OCI-LY7 (cell line): ENCODE measurements at regions not wholly inside any gene's neighbourhood (a gene's known extent, or its start where the extent isn't known, plus 50 kb on each side); places are given as distances from the start of the nearest gene placed in this dataset.

ENCODE experiments used
- BruUV-seq: library from RNA; stranded (reverse); fragments of 400-500 nt; replicated peaks from 2 replicates; lab custom pipeline; 2021; lab: Mats Ljungman, UMichigan
- CTCF ChIA-PET: fragments of 300-600 bp; sonication (Branson Sonifier 250); formaldehyde crosslinking; loops from one replicate; lab custom pipeline; 2022; ENCODE audit warnings: antibody characterized with exemption; ENCODE audit not compliant: unreplicated experiment; lab: Charles Lee
- POLR2A ChIA-PET: fragments of 300-600 bp; sonication (Branson Sonifier 250); formaldehyde crosslinking; loops from one replicate; lab custom pipeline; 2022; ENCODE audit warnings: antibody characterized with exemption; lab: Charles Lee
- DNase-seq: peaks from one replicate; pipeline ENCODE4 v3.0.0-alpha.2; 2015; ENCODE audit warnings: low spot score
- H2AFZ ChIP-seq: fragments of 200-600 bp; sonication (generic), shearing (Covaris generic); 2 replicates; pipeline ENCODE4 v1.6.1; 2014; ENCODE audit warnings: mild to moderate bottlenecking, antibody characterized with exemption, low read length, moderate library complexity
- H3K27ac ChIP-seq: fragments of 200-600 bp; sonication (generic); 2 replicates; pipeline ENCODE4 v1.5.1; 2014; ENCODE audit warnings: mixed run types, low read depth, mild to moderate bottlenecking, moderate library complexity, low read length, inconsistent platforms; ENCODE audit not compliant: poor library complexity, severe bottlenecking
- H3K36me3 ChIP-seq: fragments of 200-600 bp; sonication (generic); 2 replicates; pipeline ENCODE4 v1.6.1; 2014; ENCODE audit warnings: mild to moderate bottlenecking, antibody characterized with exemption, low read length, moderate library complexity, mixed read lengths; ENCODE audit not compliant: insufficient read depth
- H3K4me1 ChIP-seq: fragments of 200-600 bp; sonication (generic); 2 replicates; pipeline ENCODE4 v1.5.1; 2014; ENCODE audit warnings: mild to moderate bottlenecking, low read length; ENCODE audit not compliant: insufficient read depth, poor library complexity, severe bottlenecking
- H3K4me2 ChIP-seq: fragments of 200-600 bp; sonication (generic); 2 replicates; pipeline ENCODE4 v1.6.1; 2014; ENCODE audit warnings: mild to moderate bottlenecking, low read length
- H3K4me3 ChIP-seq: fragments of 200-600 bp; sonication (generic); 2 replicates; pipeline ENCODE4 v1.5.1; 2014; ENCODE audit warnings: mild to moderate bottlenecking, low read depth, low read length; ENCODE audit not compliant: poor library complexity, severe bottlenecking
- H3K79me2 ChIP-seq: fragments of 200-600 bp; sonication (generic); 2 replicates; pipeline ENCODE4 v1.6.1; 2016; ENCODE audit warnings: low read depth, mild to moderate bottlenecking, low read length, moderate library complexity, mixed read lengths; ENCODE audit not compliant: insufficient read depth
- H3K9me2 ChIP-seq: fragments of 200-600 bp; sonication (generic); 2 replicates; pipeline ENCODE4 v1.6.1; 2016; ENCODE audit warnings: mild to moderate bottlenecking, low read length, mixed read lengths; ENCODE audit not compliant: insufficient read depth
- H3K9me3 ChIP-seq: fragments of 200-600 bp; sonication (generic); 2 replicates; pipeline ENCODE4 v1.6.1; 2014; ENCODE audit warnings: mild to moderate bottlenecking, mixed run types, low read length, mixed read lengths
- H4K20me1 ChIP-seq: fragments of 200-600 bp; sonication (generic); 2 replicates; pipeline ENCODE4 v1.6.1; 2014; ENCODE audit warnings: mild to moderate bottlenecking, antibody characterized with exemption, low read length, moderate library complexity, mixed read lengths; ENCODE audit not compliant: insufficient read depth
- EZH2phosphoT487 ChIP-seq: fragments of 200-600 bp; sonication (generic); IDR thresholded peaks from 2 replicates; pipeline ENCODE4 v1.6.1; 2018; ENCODE audit warnings: low read depth, borderline replicate concordance, mild to moderate bottlenecking, mixed run types, antibody characterized with exemption, low read length, moderate library complexity, mixed read lengths
- intact Hi-C: fragments of 100-400 bp; cut with micrococcal nuclease; formaldehyde crosslinking; loops from one replicate; pipeline ENCODE4 v1.10.0; 2022; ENCODE audit not compliant: unreplicated experiment
- TF ChIP-seq, protein P1 (sequence below): fragments of 200-600 bp; sonication (generic); conservative IDR thresholded peaks from 2 replicates; pipeline ENCODE4 v1.5.1; 2014; ENCODE audit warnings: mild to moderate bottlenecking, antibody characterized with exemption, low read length, moderate library complexity, mixed read lengths

DNA sequence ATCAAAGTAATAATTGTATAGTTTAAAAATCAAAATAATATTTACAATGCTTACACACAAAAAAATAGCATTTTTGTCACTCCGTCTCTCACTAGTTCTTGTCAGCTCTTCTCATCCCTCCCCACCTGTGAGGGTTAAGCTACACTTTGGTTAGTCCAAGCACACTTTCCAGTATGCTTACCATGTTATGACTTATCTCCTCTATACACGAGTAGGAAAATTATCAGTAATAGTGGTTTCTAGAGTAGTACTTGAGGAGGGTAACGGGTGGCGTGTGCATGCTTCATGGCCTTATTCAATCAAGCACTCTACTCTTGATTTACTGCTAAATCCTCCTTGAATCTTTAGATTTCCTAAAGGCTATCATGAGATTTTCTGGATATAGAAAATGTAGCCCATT is 443.7 kb downstream of the UTRN start:
- H4K20me1 ChIP-seq, result no peaks in the 10 kb centered on the region
- BruUV-seq, result no TSS peak
- POLR2A ChIA-PET, result interaction anchor here (0.7 kb wide), 2 partner anchors 18 to 482 kb away, joined by 3 to 8 read pairs; no protein-coding TSS in a partner anchor

DNA sequence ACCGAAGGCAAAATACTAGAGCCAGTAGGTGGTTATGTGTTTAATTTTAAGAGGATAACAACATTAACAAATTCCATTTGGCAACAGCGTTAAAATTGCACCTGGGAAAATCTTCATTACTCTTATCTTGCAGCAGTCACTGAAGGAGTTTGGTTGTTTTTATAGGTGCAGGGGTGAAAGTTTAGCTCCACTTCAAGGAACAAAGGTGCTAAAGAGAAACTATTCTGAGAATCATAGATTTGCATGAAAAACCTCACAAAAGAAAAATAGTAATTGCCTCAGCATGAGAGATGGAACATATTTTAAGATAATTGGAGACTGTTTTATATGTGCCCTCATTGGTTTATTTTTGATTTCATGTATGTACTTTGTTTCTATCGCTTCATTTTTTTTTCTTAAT is 444.4 kb downstream of the UTRN start:
- H3K36me3 ChIP-seq, result no peaks in the 10 kb centered on the region
- no peaks in the 10 kb centered on the region for H3K79me2 ChIP-seq
- H3K4me1 ChIP-seq, result no peaks in the 10 kb centered on the region
- intact Hi-C loops, result no loop called here
- DNase-seq, result no peak
- H3K9me2 ChIP-seq, result no peaks in the 10 kb centered on the region
- no peaks in the 10 kb centered on the region for H4K20me1 ChIP-seq
- no peak for TF ChIP-seq EZH2phosphoT487
- TF ChIP-seq, protein P1, sequence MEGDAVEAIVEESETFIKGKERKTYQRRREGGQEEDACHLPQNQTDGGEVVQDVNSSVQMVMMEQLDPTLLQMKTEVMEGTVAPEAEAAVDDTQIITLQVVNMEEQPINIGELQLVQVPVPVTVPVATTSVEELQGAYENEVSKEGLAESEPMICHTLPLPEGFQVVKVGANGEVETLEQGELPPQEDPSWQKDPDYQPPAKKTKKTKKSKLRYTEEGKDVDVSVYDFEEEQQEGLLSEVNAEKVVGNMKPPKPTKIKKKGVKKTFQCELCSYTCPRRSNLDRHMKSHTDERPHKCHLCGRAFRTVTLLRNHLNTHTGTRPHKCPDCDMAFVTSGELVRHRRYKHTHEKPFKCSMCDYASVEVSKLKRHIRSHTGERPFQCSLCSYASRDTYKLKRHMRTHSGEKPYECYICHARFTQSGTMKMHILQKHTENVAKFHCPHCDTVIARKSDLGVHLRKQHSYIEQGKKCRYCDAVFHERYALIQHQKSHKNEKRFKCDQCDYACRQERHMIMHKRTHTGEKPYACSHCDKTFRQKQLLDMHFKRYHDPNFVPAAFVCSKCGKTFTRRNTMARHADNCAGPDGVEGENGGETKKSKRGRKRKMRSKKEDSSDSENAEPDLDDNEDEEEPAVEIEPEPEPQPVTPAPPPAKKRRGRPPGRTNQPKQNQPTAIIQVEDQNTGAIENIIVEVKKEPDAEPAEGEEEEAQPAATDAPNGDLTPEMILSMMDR, result no peak
- no peak overlapping the region for H2AFZ ChIP-seq
- no peaks in the 10 kb centered on the region for H3K9me3 ChIP-seq
- CTCF ChIA-PET, result no interaction called here
- no peak overlapping the region for H3K4me3 ChIP-seq
- POLR2A ChIA-PET, result no interaction called here
- H3K4me2 ChIP-seq, result peak overlapping the region; percentile 40; the same call in 1 of the 2 replicates
- H3K27ac ChIP-seq, result no peak overlapping the region
- BruUV-seq, result no TSS peak

More for the DNA sequence above, 443.7 kb downstream of the UTRN start:
- no peaks in the 10 kb centered on the region for H3K36me3 ChIP-seq
- no peaks in the 10 kb centered on the region for H3K4me1 ChIP-seq
- no peaks in the 10 kb centered on the region for H3K9me3 ChIP-seq
- DNase-seq, result no peak
- no peaks in the 10 kb centered on the region for H3K9me2 ChIP-seq
- intact Hi-C loops, result no loop called here
- H3K79me2 ChIP-seq, result no peaks in the 10 kb centered on the region
- H2AFZ ChIP-seq, result no peak overlapping the region
- no peak overlapping the region for H3K4me3 ChIP-seq
- CTCF ChIA-PET, result no interaction called here
- TF ChIP-seq, protein P1, result no peak
- no peak for TF ChIP-seq EZH2phosphoT487
- H3K27ac ChIP-seq, result no peak overlapping the region
- no peak overlapping the region for H3K4me2 ChIP-seq

DNA sequence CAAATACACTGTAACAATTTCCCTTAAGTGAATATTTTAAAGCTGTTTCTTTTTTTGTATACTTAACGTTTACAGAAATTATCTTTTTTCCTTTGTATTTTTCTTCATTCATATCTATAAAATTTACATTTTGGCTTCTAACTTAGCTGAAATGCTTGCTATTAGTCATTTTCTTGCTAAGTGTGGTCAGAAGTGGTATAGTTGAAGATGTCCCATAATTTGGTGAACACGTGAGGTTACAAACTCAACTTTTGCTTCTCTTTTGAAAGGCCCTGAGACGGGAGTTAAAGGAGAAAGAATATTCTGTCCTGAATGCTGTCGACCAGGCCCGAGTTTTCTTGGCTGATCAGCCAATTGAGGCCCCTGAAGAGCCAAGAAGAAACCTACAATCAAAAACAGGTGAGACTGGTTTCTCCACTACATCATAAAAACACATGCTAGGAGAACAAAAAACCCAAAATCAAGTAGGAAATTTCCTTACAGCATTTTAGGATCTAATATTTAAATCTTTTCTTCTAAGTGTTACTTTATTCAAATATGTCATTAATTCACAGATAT is 445.0 kb downstream of the UTRN start:
- no peaks in the 10 kb centered on the region for H3K9me3 ChIP-seq
- no peak overlapping the region for H2AFZ ChIP-seq
- ChIA-PET POLR2A (no interaction called here), CTCF (no interaction called here)
- no peaks in the 10 kb centered on the region for H3K36me3 ChIP-seq
- H3K4me3 ChIP-seq, result no peak overlapping the region
- H3K4me1 ChIP-seq, result no peaks in the 10 kb centered on the region
- intact Hi-C loops, result no loop called here
- H3K79me2 ChIP-seq, result no peaks in the 10 kb centered on the region
- H4K20me1 ChIP-seq, result no peaks in the 10 kb centered on the region
- no peak overlapping the region for H3K27ac ChIP-seq
- DNase-seq, result no peak
- H3K4me2 ChIP-seq, result no peak overlapping the region
- TF ChIP-seq EZH2phosphoT487, result no peak
- TF ChIP-seq, protein P1, result no peak
- H3K9me2 ChIP-seq, result no peaks in the 10 kb centered on the region
- no TSS peak for BruUV-seq
